ENCODE measurements at regions not wholly inside any gene's neighbourhood (a gene's known extent, or its start where the extent isn't known, plus 50 kb on each side); places are given as distances from the start of the nearest gene placed in this dataset.

DNA sequence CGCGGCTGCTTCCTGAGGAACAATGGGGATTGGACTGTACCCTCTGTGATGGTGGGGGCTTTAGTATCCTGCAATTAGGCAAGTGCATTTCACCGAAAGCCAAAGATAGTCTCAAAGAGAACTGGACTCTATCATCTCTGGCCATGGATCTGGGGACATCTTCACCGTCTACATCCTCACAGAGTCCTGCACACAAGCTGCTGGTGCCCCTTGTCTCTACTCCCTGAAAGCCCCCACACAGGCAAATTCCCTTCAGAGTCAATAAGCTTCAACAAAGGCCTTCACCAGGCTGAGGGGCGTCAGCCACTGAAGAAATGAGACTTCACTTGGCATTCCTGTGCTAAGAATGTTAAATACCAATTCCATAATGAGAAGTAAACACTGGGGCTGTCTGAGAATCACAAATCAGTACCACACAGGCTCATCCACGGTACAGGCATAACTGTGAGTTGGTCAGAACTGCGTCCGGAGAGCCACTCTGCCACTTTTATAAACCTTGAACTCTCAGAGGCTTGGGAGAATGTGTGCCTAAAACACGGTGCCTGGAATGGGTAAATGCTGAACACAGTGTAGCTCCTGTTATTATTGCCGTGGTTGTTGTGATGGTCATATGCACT, 432.7 kb downstream of the ZNF521 start:
- CTCF ChIA-PET: no interaction called here
- TF ChIP-seq, protein P1, sequence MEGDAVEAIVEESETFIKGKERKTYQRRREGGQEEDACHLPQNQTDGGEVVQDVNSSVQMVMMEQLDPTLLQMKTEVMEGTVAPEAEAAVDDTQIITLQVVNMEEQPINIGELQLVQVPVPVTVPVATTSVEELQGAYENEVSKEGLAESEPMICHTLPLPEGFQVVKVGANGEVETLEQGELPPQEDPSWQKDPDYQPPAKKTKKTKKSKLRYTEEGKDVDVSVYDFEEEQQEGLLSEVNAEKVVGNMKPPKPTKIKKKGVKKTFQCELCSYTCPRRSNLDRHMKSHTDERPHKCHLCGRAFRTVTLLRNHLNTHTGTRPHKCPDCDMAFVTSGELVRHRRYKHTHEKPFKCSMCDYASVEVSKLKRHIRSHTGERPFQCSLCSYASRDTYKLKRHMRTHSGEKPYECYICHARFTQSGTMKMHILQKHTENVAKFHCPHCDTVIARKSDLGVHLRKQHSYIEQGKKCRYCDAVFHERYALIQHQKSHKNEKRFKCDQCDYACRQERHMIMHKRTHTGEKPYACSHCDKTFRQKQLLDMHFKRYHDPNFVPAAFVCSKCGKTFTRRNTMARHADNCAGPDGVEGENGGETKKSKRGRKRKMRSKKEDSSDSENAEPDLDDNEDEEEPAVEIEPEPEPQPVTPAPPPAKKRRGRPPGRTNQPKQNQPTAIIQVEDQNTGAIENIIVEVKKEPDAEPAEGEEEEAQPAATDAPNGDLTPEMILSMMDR (IDR thresholded peaks at IDR 0.05; ENCODE audit: unreplicated experiment): no peak
- H3K27ac Mint-ChIP-seq (ENCODE audit: unreplicated experiment): no peak overlapping the region

DNA sequence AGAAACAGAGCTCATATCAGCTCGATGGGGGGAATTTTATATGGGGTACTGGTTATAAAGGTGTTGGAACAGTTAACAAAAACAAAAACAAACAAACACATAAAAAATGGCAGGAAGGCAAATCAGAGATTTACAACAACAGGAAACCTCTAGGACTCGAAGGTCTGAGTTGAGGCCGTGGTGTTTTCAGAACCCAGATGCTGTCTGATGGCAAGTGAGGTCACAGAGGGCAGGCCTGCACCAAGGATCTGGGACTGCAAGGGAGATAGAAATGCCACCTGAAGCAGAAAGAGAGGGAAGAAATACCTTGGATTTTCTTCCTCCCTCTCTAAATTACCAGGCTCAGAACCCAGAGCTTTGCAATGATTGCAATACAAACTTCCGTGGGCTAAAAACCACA, 429.5 kb downstream of the ZNF521 start:
- no peaks in the 10 kb centered on the region for H3K36me3 Mint-ChIP-seq (ENCODE audit: insufficient read depth, unreplicated experiment)
- no peaks in the 10 kb centered on the region for H3K9me3 Mint-ChIP-seq (ENCODE audit: low read depth, unreplicated experiment)
- H3K4me3 Mint-ChIP-seq (ENCODE audit: low read depth, unreplicated experiment): no peak overlapping the region
- no TSS peak for BruUV-seq (replicated peaks)
- intact Hi-C loops (cut with micrococcal nuclease; ENCODE audit: unreplicated experiment): no loop called here
- H3K4me1 Mint-ChIP-seq (ENCODE audit: low read depth, unreplicated experiment): no peaks in the 10 kb centered on the region
- DNase-seq: no peak
- no peak overlapping the region for H3K27ac Mint-ChIP-seq (ENCODE audit: unreplicated experiment)
- TF ChIP-seq, protein P1 (IDR thresholded peaks at IDR 0.05; ENCODE audit: unreplicated experiment): no peak
- H3K27me3 Mint-ChIP-seq (ENCODE audit: unreplicated experiment): peaks cover 93% of the 10 kb centered on the region
- CTCF ChIA-PET: no interaction called here

More for the DNA sequence above, 432.7 kb downstream of the ZNF521 start:
- Mint-ChIP-seq H3K27me3 (ENCODE audit: unreplicated experiment) (peaks cover 92% of the 10 kb centered on the region), H3K9me3 (ENCODE audit: low read depth, unreplicated experiment) (no peaks in the 10 kb centered on the region), H3K4me1 (ENCODE audit: low read depth, unreplicated experiment) (peaks cover 3% of the 10 kb centered on the region), H3K36me3 (ENCODE audit: insufficient read depth, unreplicated experiment) (no peaks in the 10 kb centered on the region), H3K4me3 (ENCODE audit: low read depth, unreplicated experiment) (no peak overlapping the region)
- DNase-seq: no peak
- intact Hi-C loops (cut with micrococcal nuclease; ENCODE audit: unreplicated experiment): loop anchor here (5.0 kb wide), 2 partner anchors 118 to 358 kb away; no protein-coding TSS in a partner anchor
- BruUV-seq (replicated peaks): no TSS peak

DNA sequence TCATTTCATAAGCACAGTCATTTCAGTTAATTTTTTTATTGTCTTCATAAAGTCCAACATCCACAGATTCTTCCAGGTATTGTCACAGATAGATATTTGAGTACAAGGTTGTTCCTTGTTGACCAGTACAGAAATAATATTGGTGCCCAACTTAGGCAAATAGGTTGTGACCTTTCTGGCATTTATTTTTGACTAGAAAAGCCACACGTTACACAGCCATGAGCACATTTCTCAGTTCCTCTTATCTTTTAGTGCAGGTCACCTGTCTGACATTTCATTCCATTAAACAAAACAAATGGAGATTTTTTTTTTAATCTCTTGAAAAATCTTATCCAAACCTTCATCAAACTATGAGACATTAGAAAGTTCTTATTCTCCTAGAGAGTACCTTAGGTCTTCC, 428.8 kb downstream of the ZNF521 start:
- DNase-seq: no peak
- Mint-ChIP-seq H3K4me1 (ENCODE audit: low read depth, unreplicated experiment) (no peaks in the 10 kb centered on the region), H3K27ac (ENCODE audit: unreplicated experiment) (no peak overlapping the region), H3K36me3 (ENCODE audit: insufficient read depth, unreplicated experiment) (no peaks in the 10 kb centered on the region), H3K4me3 (ENCODE audit: low read depth, unreplicated experiment) (no peak overlapping the region), H3K9me3 (ENCODE audit: low read depth, unreplicated experiment) (no peaks in the 10 kb centered on the region), H3K27me3 (ENCODE audit: unreplicated experiment) (peaks cover 93% of the 10 kb centered on the region)
- no TSS peak for BruUV-seq (replicated peaks)
- TF ChIP-seq, protein P1 (IDR thresholded peaks at IDR 0.05; ENCODE audit: unreplicated experiment): no peak
- CTCF ChIA-PET: no interaction called here
- intact Hi-C loops (cut with micrococcal nuclease; ENCODE audit: unreplicated experiment): no loop called here

GRCh38 chr18:24924066-24924716, 427.8 kb downstream of the ZNF521 start:
- intact Hi-C loops (cut with micrococcal nuclease; ENCODE audit: unreplicated experiment): no loop called here
- H3K4me1 Mint-ChIP-seq (ENCODE audit: low read depth, unreplicated experiment): no peaks in the 10 kb centered on the region
- TF ChIP-seq, protein P1 (IDR thresholded peaks at IDR 0.05; ENCODE audit: unreplicated experiment): no peak
- no peak for DNase-seq
- no peak overlapping the region for H3K27ac Mint-ChIP-seq (ENCODE audit: unreplicated experiment)
- H3K36me3 Mint-ChIP-seq (ENCODE audit: insufficient read depth, unreplicated experiment): no peaks in the 10 kb centered on the region
- CTCF ChIA-PET: no interaction called here
- H3K27me3 Mint-ChIP-seq (ENCODE audit: unreplicated experiment): peaks cover 90% of the 10 kb centered on the region
- no peaks in the 10 kb centered on the region for H3K9me3 Mint-ChIP-seq (ENCODE audit: low read depth, unreplicated experiment)
- no TSS peak for BruUV-seq (replicated peaks)
- no peak overlapping the region for H3K4me3 Mint-ChIP-seq (ENCODE audit: low read depth, unreplicated experiment)
